ENCODE measurements at regions not wholly inside any gene's neighbourhood (a gene's known extent, or its start where the extent isn't known, plus 50 kb on each side); places are given as distances from the start of the nearest gene placed in this dataset.

- DNase-seq (ENCODE audit: low spot score), result no peak
- no peak for TF ChIP-seq CTCF (IDR thresholded peaks at IDR 0.05; ENCODE audit: borderline replicate concordance, control extremely low read depth, extremely low read depth, insufficient read depth, missing control alignments)
- in situ Hi-C loops (cut with MboI; ENCODE audit: low sequenced_read_pairs, unreplicated experiment), result no loop called here
These were observed 691.7 kb downstream of the FAM133A start for GRCh38 chrX:94365736-94366135.

- no peak for TF ChIP-seq CTCF (IDR thresholded peaks at IDR 0.05; ENCODE audit: borderline replicate concordance, control extremely low read depth, extremely low read depth, insufficient read depth, missing control alignments)
- DNase-seq (ENCODE audit: low spot score), result no peak
- in situ Hi-C loops (cut with MboI; ENCODE audit: low sequenced_read_pairs, unreplicated experiment), result no loop called here
These were observed 692.6 kb downstream of the FAM133A start for GRCh38 chrX:94366616-94367015.

- TF ChIP-seq CTCF (IDR thresholded peaks at IDR 0.05; ENCODE audit: borderline replicate concordance, control extremely low read depth, extremely low read depth, insufficient read depth, missing control alignments), result no peak
- no peak for DNase-seq (ENCODE audit: low spot score)
- in situ Hi-C loops (cut with MboI; ENCODE audit: low sequenced_read_pairs, unreplicated experiment), result no loop called here
These were observed 715.0 kb downstream of the FAM133A start for GRCh38 chrX:94389044-94389443.

- in situ Hi-C loops (cut with MboI; ENCODE audit: low sequenced_read_pairs, unreplicated experiment), result no loop called here
- no peak for DNase-seq (ENCODE audit: low spot score)
- TF ChIP-seq CTCF (IDR thresholded peaks at IDR 0.05; ENCODE audit: borderline replicate concordance, control extremely low read depth, extremely low read depth, insufficient read depth, missing control alignments), result no peak
These were observed 726.5 kb downstream of the FAM133A start for GRCh38 chrX:94400488-94400887.

GRCh38 chrX:94401426-94401825 is 727.4 kb downstream of the FAM133A start:
- in situ Hi-C loops (cut with MboI; ENCODE audit: low sequenced_read_pairs, unreplicated experiment), result no loop called here

GRCh38 chrX:94414746-94415145 is 740.7 kb downstream of the FAM133A start:
- no peak for DNase-seq (ENCODE audit: low spot score)
- in situ Hi-C loops (cut with MboI; ENCODE audit: low sequenced_read_pairs, unreplicated experiment), result no loop called here
- no peak for TF ChIP-seq CTCF (IDR thresholded peaks at IDR 0.05; ENCODE audit: borderline replicate concordance, control extremely low read depth, extremely low read depth, insufficient read depth, missing control alignments)

More at GRCh38 chrX:94401426-94401825, 727.4 kb downstream of the FAM133A start:
- TF ChIP-seq CTCF (IDR thresholded peaks at IDR 0.05; ENCODE audit: borderline replicate concordance, control extremely low read depth, extremely low read depth, insufficient read depth, missing control alignments), result no peak
- DNase-seq (ENCODE audit: low spot score), result no peak

GRCh38 chrX:94418065-94418464 is 744.1 kb downstream of the FAM133A start:
- no peak for DNase-seq (ENCODE audit: low spot score)
- in situ Hi-C loops (cut with MboI; ENCODE audit: low sequenced_read_pairs, unreplicated experiment), result no loop called here
- TF ChIP-seq CTCF (IDR thresholded peaks at IDR 0.05; ENCODE audit: borderline replicate concordance, control extremely low read depth, extremely low read depth, insufficient read depth, missing control alignments), result no peak
